Lower leg skin (tissue), 4 donors: ENCODE measurements at regions not wholly inside any gene's neighbourhood (a gene's known extent, or its start where the extent isn't known, plus 50 kb on each side); places are given as distances from the start of the nearest gene placed in this dataset.

Source experiments
- DNase-seq, 2 donors: peaks; one replicate each; pipeline ENCODE4 v3.0.0-alpha.2; 2019; ENCODE audit warnings: low spot score in 2 of 2
- H3K4me3 ChIP-seq: fragments of 200-600 bp; sonication (generic); 2 replicates; pipeline ENCODE4 v1.5.1; 2017; ENCODE audit warnings: mild to moderate bottlenecking, low read depth; ENCODE audit not compliant: poor library complexity, severe bottlenecking
- CTCF ChIP-seq, 3 donors: fragments of 450-650 bp; IDR thresholded peaks; one replicate each; pipeline ENCODE4 v1.5.1; 2016; ENCODE audit warnings: antibody characterized with exemption in 3 of 3, mild to moderate bottlenecking in 3 of 3, moderate library complexity in 2 of 3
- POLR2A ChIP-seq, 2 donors: fragments of 450-650 bp; IDR thresholded peaks; one replicate each; pipeline ENCODE4 v1.6.1; 2016 to 2017; ENCODE audit warnings: antibody characterized with exemption in 2 of 2, mild to moderate bottlenecking in 1 of 2, moderate library complexity in 1 of 2
- WGBS, 2 donors: methylation state at CpG; one replicate each; pipeline ENCODE4 v1.1.5; 2018; 5-methylcytosine and 5-hydroxymethylcytosine counted together
- intact Hi-C: fragments of 100-400 bp; cut with DNase I; formaldehyde crosslinking; loops from one replicate; pipeline ENCODE4 v1.15.0; 2023; ENCODE audit warnings: low total_unique reads

- TF ChIP-seq CTCF (IDR thresholded peaks at IDR 0.05) (no peak), POLR2A (IDR thresholded peaks at IDR 0.05) (no peak)
- H3K4me3 ChIP-seq = no peak overlapping the region
- WGBS, 2 donors = 72 to 79% methylated on average over 9 of the region's 9 CpGs
- intact Hi-C loops = no loop called here
- DNase-seq = no peak
Measured at GRCh38 chr18:46398625-46399024, 258.4 kb downstream of the LOXHD1 start.

- intact Hi-C loops = no loop called here
- H3K4me3 ChIP-seq = no peak overlapping the region
- TF ChIP-seq CTCF (IDR thresholded peaks at IDR 0.05) (no peak), POLR2A (IDR thresholded peaks at IDR 0.05) (no peak)
- no peak for DNase-seq
- WGBS, 2 donors = 90 to 93% methylated on average over 11 of the region's 11 CpGs
Measured at GRCh38 chr18:46399303-46399702, 257.7 kb downstream of the LOXHD1 start.

- intact Hi-C loops = no loop called here
- no peak overlapping the region for H3K4me3 ChIP-seq
- no peak for DNase-seq
- TF ChIP-seq CTCF (IDR thresholded peaks at IDR 0.05) (no peak), POLR2A (IDR thresholded peaks at IDR 0.05) (no peak)
- WGBS, 2 donors = 78 to 86% methylated on average over 8 of the region's 8 CpGs
Measured at GRCh38 chr18:46400449-46400848, 256.6 kb downstream of the LOXHD1 start.

GRCh38 chr18:46401486-46402070 is 255.4 kb downstream of the LOXHD1 start:
- no peak for TF ChIP-seq CTCF (IDR thresholded peaks at IDR 0.05)
- no peak for TF ChIP-seq POLR2A (IDR thresholded peaks at IDR 0.05)
- no peak overlapping the region for H3K4me3 ChIP-seq
- 66 to 73% methylated on average over 7 of the region's 7 CpGs for WGBS, 2 donors
- intact Hi-C loops = no loop called here
- DNase-seq = no peak

GRCh38 chr18:46402396-46402795 is 254.6 kb downstream of the LOXHD1 start:
- no peak for DNase-seq
- no peak overlapping the region for H3K4me3 ChIP-seq
- TF ChIP-seq CTCF (IDR thresholded peaks at IDR 0.05) (no peak), POLR2A (IDR thresholded peaks at IDR 0.05) (no peak)
- intact Hi-C loops = no loop called here
- WGBS, 2 donors = 73 to 89% methylated on average over 4 of the region's 4 CpGs

GRCh38 chr18:46402945-46403344 is 254.1 kb downstream of the LOXHD1 start:
- intact Hi-C loops = no loop called here
- no peak for TF ChIP-seq POLR2A (IDR thresholded peaks at IDR 0.05)
- no peak for TF ChIP-seq CTCF (IDR thresholded peaks at IDR 0.05)
- DNase-seq = no peak
- 43 to 57% methylated on average over 4 of the region's 4 CpGs for WGBS, 2 donors
- H3K4me3 ChIP-seq = no peak overlapping the region
